Activated T-cell treated with anti-CD3 and anti-CD28 coated beads for 1 hour (primary cell): ENCODE measurements at regions not wholly inside any gene's neighbourhood (a gene's known extent, or its start where the extent isn't known, plus 50 kb on each side); places are given as distances from the start of the nearest gene placed in this dataset.
"Not testable (repeated sequence)": the region's sequence is repeated elsewhere in the genome, so short reads cannot be mapped to it uniquely, and the experiment has no call there.

ENCODE experiments used
- DNase-seq: peaks from one replicate; pipeline ENCODE4 v3.0.0-alpha.2; 2020; ENCODE audit warnings: low read depth

DNA sequence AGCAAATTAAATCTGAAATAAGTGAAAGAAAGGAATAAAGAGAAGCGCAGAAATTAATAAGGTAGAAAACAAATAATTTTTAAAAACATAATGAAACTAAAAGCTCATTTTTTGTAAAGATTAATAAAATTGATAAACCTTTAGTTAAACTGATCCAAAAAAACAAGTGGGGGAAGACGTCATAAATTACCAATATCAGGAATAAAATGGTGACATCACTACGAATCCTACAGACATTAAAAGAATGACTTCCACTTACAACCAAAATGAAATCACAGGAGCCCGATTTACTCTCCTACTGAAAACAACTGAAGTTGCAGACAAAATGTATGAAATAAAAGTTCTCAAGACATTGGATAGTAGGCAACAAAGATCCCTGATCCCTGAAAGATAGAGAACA lies 68.1 kb upstream of the IFFO2 start:
- DNase-seq: no peak

DNA sequence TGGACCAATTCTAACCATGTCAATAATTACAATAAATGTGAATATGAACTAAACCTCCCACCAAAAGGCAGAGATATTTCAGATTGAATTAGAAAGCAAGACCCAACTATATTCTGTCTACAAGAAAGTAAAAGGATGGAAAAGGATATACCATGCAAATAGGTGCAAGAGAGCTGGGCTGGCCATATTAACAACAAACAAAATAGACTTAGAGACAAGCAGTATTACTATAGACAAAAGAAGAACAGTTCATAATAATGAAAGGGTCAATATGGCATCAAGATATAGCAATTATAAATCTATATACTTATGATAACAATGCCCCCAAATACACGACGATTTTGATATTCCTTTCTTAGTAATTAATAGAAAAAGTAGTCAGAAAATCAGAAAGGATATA lies 67.3 kb upstream of the IFFO2 start:
- no peak for DNase-seq

DNA sequence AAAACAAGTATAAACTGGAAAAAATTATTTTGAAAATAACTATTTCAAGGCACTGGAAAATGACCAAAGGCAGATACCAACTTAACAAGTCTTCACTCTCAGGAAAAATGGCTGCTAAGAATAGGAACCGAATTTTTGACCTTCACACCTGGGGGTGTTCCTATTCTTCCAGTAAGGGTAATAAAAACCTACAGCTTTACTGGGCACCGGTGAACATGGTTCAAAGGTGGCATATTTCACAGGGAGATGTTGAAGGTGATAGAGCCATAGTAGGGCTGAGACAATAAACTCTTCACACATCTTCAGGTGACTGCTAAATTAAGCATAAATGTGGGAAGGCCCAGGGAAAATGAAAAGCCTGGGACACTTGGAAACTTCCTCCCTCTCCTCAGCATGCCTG lies 65.4 kb upstream of the IFFO2 start:
- DNase-seq: no peak

DNA sequence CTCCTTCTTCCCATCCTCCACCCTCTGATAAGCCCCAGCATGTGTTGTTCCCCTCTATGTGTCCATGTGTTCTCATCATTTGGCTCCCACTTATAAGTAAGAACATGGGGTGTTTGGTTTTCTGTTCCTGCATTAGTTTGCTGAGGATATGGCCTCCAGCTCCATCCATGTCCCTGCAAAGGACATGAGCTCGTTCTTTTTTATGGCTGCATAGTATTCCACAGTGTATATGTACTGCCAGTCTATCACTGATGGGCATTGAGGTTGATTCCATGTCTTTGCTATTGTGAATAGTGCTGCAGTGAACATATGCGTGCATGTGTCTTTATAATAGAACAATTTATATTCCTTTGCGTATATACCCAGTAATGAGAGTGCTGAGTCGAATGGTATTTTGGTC lies 62.8 kb upstream of the IFFO2 start:
- not testable (repeated sequence) for DNase-seq

GRCh38 chr1:19015476-19015875 lies 59.0 kb upstream of the IFFO2 start:
- no peak for DNase-seq

DNA sequence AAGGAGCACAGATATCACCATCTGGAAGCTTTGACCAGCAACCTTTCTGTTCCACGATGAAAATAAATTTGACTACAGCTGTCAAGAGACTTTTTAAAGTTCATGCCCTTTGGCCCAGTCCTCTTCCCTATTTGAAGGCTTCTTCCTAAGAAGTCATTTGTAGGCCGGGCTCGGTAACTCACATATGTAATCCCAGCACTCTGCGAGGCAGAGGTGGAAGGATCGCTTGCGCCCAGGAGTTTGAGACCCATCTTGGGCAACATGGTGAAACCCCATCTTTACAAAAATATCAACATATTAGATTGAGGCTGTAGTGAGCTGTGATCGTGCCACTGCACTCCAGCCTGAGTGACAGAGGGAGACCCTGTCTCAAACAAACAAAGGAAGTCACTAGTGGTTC lies 58.3 kb upstream of the IFFO2 start:
- no peak for DNase-seq

- DNase-seq: no peak
These were observed 57.5 kb upstream of the IFFO2 start for GRCh38 chr1:19013826-19014548.

DNA sequence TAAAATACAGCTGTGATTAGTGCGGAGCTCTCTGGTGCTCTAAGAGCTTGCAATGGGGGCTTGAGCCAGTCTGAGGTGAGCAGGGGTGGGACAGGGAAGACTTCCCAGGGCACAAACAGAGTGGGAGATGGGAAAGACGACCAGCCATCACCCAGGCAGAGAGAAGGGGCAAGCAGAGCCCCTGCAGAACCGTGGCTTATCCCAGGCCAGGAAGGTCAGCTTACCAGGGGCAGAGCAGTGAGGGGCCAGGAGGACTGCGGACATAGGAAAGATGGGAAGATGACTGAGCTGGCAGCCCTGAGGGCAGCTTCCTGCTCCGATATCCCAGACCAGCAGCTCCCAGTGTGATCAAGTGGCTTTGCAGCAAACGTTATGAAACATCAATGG lies 55.4 kb upstream of the IFFO2 start:
- no peak for DNase-seq

GRCh38 chr1:19010995-19011844 lies 54.7 kb upstream of the IFFO2 start:
- peak; percentile 48 for DNase-seq

DNA sequence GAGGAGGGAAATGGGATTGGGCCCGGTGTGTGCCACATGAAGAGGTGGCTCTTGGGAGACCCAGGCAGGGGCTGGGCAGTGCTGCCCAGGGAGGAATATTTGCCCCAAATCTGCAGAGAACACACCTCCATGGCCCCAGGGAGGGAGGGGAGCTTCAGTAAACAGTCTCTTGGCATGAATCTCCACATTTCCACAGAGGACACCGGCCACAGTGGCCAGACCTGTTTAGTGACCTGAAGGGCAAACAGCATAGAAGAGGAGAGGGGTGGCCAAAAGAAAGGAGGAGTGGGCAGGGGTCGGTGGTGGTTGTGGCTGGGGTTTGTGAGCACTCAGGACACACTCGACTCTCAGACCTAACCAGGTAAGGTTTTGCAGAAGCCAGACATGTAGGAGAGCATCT lies 54.0 kb upstream of the IFFO2 start:
- no peak for DNase-seq

DNA sequence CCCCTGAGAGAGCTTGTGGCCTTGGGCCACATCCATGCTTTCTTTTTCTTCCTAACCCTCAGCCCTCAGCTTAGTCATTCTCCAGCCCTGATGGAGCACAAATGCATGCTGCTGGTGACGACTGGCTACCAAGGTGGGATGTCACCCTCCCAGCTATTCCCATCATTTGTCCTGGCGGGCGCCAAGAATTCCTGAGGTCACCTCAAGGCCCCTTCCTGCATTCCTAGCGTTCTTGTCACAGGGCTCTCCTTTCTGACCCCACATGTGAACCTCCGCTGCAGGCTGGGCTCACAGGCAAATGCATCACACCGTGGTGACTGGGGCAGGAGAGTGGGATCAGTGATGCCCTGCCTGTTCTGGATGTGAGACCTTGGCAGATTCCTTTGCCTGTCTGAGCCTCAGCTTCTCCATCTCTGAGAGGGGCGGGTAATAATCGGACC lies 53.4 kb upstream of the IFFO2 start:
- DNase-seq: no peak

DNA sequence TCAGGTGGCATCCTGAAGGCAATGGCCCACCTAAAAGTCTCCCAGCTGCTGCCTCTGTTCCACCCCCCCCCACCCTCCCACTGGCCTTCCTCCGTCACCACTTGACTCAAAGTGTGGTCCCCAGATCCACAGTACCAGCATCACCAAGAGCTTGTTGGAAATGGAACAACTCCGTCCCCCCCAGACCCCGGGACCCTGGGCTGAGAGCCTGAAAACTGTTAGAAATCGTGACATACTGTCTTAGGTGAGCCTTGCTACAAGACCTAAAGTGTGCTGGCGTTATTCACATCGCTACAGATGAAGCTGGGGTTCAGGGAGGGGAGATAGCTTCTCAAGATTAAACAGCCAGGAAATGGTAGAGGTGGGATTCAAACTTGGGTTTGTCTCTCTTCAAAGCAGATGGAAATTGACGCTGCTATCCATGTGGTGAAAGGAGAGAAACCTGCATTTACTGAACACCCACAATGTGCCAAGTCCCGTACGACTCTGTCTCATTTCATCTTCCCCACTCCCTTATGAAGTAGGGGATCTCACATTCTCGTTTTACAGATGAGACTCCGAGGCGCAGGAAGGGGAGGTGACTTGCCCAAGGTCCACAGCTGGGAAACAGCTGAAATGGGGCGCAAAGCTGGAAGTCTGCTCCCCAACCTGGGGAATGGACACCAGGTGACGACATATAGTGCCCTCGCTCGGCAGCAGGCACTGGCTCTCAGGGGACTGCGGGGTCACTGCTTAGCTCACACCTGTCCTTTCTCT lies 52.8 kb upstream of the IFFO2 start:
- DNase-seq: no peak

DNA sequence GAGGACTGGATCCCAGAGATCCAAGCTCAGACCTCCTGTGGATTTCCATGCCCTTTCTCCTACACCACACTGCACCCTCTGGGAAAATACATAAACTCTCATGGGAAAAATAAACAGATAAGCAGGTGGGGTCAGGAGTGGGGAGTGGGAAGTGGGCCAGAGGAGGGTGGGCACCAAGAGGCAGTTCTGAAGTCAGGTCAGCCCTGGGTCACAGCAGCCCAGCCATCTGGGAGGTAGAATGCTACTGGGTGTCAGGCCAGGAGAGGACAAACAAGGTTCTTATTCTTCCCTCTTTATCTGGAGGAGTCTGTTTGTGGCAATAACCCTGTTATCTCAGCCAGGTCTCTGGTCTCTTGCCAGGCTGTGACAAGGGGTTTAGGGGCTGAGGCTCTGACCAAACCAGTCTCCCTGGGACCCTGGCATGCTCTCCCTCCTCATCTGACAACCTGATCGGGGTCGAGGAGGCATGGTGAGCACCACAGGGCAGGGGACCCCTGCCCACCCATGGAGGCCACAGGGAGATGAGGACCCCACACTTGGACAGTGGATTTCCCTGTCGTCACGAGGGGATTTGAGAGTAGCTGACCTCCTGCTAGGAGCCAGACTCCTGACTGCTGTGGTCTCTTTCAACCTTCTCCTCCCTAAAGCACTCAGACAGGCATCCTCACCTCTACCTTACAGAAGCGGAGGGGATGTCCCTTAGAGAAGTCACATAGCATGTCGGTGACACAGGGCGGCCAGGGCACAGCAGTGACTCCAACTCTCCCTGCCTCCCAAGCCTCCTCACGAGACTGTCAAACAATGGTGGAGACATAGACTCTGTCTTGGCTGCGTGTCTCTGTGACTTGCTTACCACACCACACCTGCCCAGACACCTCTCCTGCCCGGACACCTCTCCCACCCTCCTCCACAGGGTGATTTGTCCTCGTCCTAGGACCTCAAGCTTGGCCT lies 51.3 kb upstream of the IFFO2 start:
- no peak for DNase-seq

GRCh38 chr1:19006837-19007271 lies 50.4 kb upstream of the IFFO2 start:
- no peak for DNase-seq
